K562 (cell line): ENCODE measurements at regions not wholly inside any gene's neighbourhood (a gene's known extent, or its start where the extent isn't known, plus 50 kb on each side); places are given as distances from the start of the nearest gene placed in this dataset.

Experiments used
- ATAC-seq: fragments of 200-7000 bp; cut with Tn5 transposase; 3 replicates; pipeline ENCODE4 v1.9.1; 2020; ENCODE audit warnings: moderate library complexity
- BruUV-seq: library from RNA; stranded (reverse); fragments of 400-500 nt; replicated peaks from 2 replicates; lab custom pipeline; 2021; lab: Mats Ljungman, UMichigan
- CTCF ChIA-PET: fragments of 300-600 bp; formaldehyde crosslinking; extraction: SDS; loops from one replicate; lab custom pipeline; 2021; ENCODE audit warnings: low intra/inter-chr PET ratio; lab: Yijun Ruan, JAX
- POLR2A ChIA-PET: fragments of 300-600, 350-650 bp; sonication (Branson Sonifier 250); formaldehyde crosslinking; extraction: SDS; loops from one replicate; lab custom pipeline; 2021; ENCODE audit warnings: antibody characterized with exemption, inconsistent platforms; lab: Yijun Ruan, JAX
- DNase-seq, 4 experiments: peaks; one replicate each; pipeline versions ENCODE4 v3.0.0 to v3.0.0-alpha.2; 2011 to 2018; ENCODE audit warnings: low spot score in 3 of 4, mixed read lengths in 3 of 4; ENCODE audit errors: extremely low read depth in 1 of 4
- FAIRE-seq: peaks from 2 replicates; lab custom pipeline; 2011; peaks lifted over from hg19 to GRCh38; lab: Jason Lieb, UNC
- H2AFZ ChIP-seq: 2 replicates; pipeline ENCODE4 v1.6.0; 2011; ENCODE audit warnings: low read depth, low read length, control low read depth, inconsistent platforms
- H3K27ac ChIP-seq: fragments of 200-600 bp; 3 replicates; pipeline ENCODE4 v1.8.0; 2011; ENCODE audit warnings: low read depth, mild to moderate bottlenecking, control low read depth, inconsistent platforms, low read length, moderate library complexity, mixed read lengths; ENCODE audit errors: extremely low read depth
- H3K27me3 ChIP-seq, 2 experiments: fragments of 300-600 bp in 1 of 2; 2 replicates in 1 of 2; 3 replicates in 1 of 2; pipeline versions ENCODE4 v1.6.0 to v1.8.0; 2011; ENCODE audit warnings: inconsistent platforms in 2 of 2, low read length in 2 of 2, mild to moderate bottlenecking in 1 of 2, mixed read lengths in 1 of 2, moderate library complexity in 1 of 2; ENCODE audit not compliant: control insufficient read depth in 2 of 2, insufficient read depth in 2 of 2
- H3K36me3 ChIP-seq: fragments of 300-600 bp; 3 replicates; pipeline ENCODE4 v1.8.0; 2011; ENCODE audit warnings: mild to moderate bottlenecking, low read length, inconsistent platforms; ENCODE audit not compliant: control insufficient read depth, insufficient read depth
- H3K4me1 ChIP-seq, 2 experiments: fragments of 200-600 bp in 1 of 2; replicated peaks in 1 of 2; 2 replicates in 1 of 2; 3 replicates in 1 of 2; pipeline versions ENCODE4 v1.5.1 to v1.8.0; 2011; ENCODE audit warnings: inconsistent platforms in 2 of 2, low read length in 2 of 2, mild to moderate bottlenecking in 1 of 2, mixed read lengths in 1 of 2, moderate library complexity in 1 of 2; ENCODE audit not compliant: control insufficient read depth in 2 of 2, insufficient read depth in 2 of 2
- H3K4me2 ChIP-seq: 2 replicates; pipeline ENCODE4 v1.6.1; 2011; ENCODE audit warnings: low read length, control low read depth, inconsistent platforms, mixed read lengths; ENCODE audit not compliant: insufficient read depth
- H3K4me3 ChIP-seq: fragments of 200-600 bp; sonication (generic), shearing (Covaris generic); 2 replicates; pipeline ENCODE4 v1.5.1; 2016; ENCODE audit warnings: control low read depth, inconsistent platforms
- H3K79me2 ChIP-seq: fragments of 200-600 bp; 3 replicates; pipeline ENCODE4 v1.8.0; 2011; ENCODE audit warnings: low read length, inconsistent platforms; ENCODE audit not compliant: control insufficient read depth, insufficient read depth
- H3K9ac ChIP-seq, 2 experiments: 2 replicates each; pipeline versions ENCODE4 v1.6.0 to v1.6.1; 2011; ENCODE audit warnings: low read depth in 2 of 2, low read length in 2 of 2, control low read depth in 1 of 2, inconsistent platforms in 1 of 2, mild to moderate bottlenecking in 1 of 2, mixed read lengths in 1 of 2; ENCODE audit not compliant: insufficient read depth in 1 of 2
- H3K9me1 ChIP-seq: one replicate; pipeline ENCODE4 v1.6.0; 2011; ENCODE audit warnings: inconsistent platforms, mild to moderate bottlenecking, low read length, moderate library complexity; ENCODE audit not compliant: control insufficient read depth, insufficient read depth
- H3K9me3 ChIP-seq: replicated peaks from 2 replicates; pipeline ENCODE4 v1.5.1; 2011; ENCODE audit warnings: low read depth, low read length, inconsistent platforms; ENCODE audit not compliant: control insufficient read depth, insufficient read depth
- H4K20me1 ChIP-seq: replicated peaks from 2 replicates; pipeline ENCODE4 v1.6.1; 2011; ENCODE audit warnings: low read length, inconsistent platforms, mixed read lengths; ENCODE audit not compliant: control insufficient read depth, insufficient read depth
- SRSF3 ChIP-seq: fragments of 200-400 bp; formaldehyde crosslinking; IDR thresholded peaks from 2 replicates; pipeline ENCODE4 v1.6.1; 2016; ENCODE audit warnings: mild to moderate bottlenecking, low read length, moderate library complexity; ENCODE audit not compliant: insufficient read depth
- WGBS: fragments of 100-300 bp; shearing (Covaris generic); methylation state at CpG from one replicate; pipeline ENCODE4 v1.1.6; 2016; ENCODE audit warnings: low coverage, mixed read lengths; ENCODE audit not compliant: insufficient coverage; ENCODE audit errors: missing lambda C conversion rate; 5-methylcytosine and 5-hydroxymethylcytosine counted together
- in situ Hi-C: fragments of 300-500 bp; cut with MboI; formaldehyde crosslinking; loops from 4 replicates; pipeline ENCODE4 v1.15.0; 2018; ENCODE audit warnings: inconsistent platforms, mixed read lengths
- intact Hi-C: fragments of 100-400 bp; cut with micrococcal nuclease; formaldehyde crosslinking; loops from 2 replicates; pipeline ENCODE4 v1.14.2; 2022
- TF ChIP-seq, protein P1 (sequence below): fragments of 450-650 bp; formaldehyde crosslinking; IDR thresholded peaks from 2 replicates; pipeline ENCODE4 v1.4.0; 2020; ENCODE audit warnings: mild to moderate bottlenecking, moderate library complexity
- TF ChIP-seq, protein P2 (sequence below): sonication (generic); formaldehyde crosslinking; IDR thresholded peaks from 2 replicates; pipeline ENCODE4 v1.9.0; 2022; ENCODE audit warnings: mild to moderate bottlenecking, missing genetic modification reagents
- TF ChIP-seq, protein P3 (sequence below): IDR thresholded peaks from 2 replicates; pipeline ENCODE4 v1.6.1; 2011; ENCODE audit not compliant: insufficient read length; ENCODE audit errors: extremely low read depth

DNA sequence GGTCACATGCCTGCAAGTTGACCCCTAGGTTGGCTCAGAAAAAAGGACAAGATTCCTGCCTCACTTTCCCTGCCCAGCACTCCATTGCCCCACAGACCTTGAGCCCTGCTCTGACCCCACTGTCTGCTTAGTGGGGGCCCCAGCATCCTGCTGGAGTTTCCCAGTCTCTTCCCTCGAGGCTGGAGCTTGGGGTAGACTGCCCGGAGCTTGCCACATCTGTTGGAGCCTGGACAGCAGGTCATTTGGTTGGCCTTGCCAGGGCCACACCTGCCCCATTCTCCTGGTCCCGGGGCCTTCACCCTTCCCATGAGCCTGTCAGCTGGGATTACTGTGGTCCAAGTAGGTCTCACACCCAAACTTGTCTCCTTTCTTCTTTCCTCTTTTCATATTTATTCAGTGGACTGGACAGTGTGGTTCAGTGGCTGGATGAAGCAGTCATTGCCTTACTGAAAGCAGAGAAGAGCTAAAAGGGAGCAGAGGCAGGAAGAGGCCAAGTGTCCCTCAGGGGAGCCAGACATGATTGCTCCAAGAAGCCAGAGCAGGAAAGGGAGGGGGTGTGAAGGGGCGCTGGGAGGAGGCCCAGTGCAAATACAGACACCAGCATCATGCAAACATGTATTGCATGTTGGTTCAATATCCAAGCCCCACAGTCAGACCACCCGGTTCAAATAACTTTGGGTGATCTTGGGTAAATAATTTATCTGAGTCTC is 56.2 kb upstream of the CACUL1 start:
- DNase-seq: no peak
- no peak overlapping the region for H2AFZ ChIP-seq
- no peak for FAIRE-seq
- no peak for TF ChIP-seq SRSF3
- TF ChIP-seq, protein P1, sequence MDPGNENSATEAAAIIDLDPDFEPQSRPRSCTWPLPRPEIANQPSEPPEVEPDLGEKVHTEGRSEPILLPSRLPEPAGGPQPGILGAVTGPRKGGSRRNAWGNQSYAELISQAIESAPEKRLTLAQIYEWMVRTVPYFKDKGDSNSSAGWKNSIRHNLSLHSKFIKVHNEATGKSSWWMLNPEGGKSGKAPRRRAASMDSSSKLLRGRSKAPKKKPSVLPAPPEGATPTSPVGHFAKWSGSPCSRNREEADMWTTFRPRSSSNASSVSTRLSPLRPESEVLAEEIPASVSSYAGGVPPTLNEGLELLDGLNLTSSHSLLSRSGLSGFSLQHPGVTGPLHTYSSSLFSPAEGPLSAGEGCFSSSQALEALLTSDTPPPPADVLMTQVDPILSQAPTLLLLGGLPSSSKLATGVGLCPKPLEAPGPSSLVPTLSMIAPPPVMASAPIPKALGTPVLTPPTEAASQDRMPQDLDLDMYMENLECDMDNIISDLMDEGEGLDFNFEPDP (CRISPR knock-in tag): no peak
- TF ChIP-seq, protein P2, sequence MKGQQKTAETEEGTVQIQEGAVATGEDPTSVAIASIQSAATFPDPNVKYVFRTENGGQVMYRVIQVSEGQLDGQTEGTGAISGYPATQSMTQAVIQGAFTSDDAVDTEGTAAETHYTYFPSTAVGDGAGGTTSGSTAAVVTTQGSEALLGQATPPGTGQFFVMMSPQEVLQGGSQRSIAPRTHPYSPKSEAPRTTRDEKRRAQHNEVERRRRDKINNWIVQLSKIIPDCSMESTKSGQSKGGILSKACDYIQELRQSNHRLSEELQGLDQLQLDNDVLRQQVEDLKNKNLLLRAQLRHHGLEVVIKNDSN (CRISPR knock-in tag): no peak
- TF ChIP-seq, protein P3, sequence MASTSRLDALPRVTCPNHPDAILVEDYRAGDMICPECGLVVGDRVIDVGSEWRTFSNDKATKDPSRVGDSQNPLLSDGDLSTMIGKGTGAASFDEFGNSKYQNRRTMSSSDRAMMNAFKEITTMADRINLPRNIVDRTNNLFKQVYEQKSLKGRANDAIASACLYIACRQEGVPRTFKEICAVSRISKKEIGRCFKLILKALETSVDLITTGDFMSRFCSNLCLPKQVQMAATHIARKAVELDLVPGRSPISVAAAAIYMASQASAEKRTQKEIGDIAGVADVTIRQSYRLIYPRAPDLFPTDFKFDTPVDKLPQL: no peak
- TF ChIP-seq, all 486 proteins: peak for 0
- WGBS: 0% methylated on average over 3 of the region's 5 CpGs
- H3K9ac ChIP-seq: no peak overlapping the region
- H4K20me1 ChIP-seq: no peaks in the 10 kb centered on the region
- no peaks in the 10 kb centered on the region; a peak in 2 of 5 replicates for H3K4me1 ChIP-seq
- in situ Hi-C loops (no loop called here), intact Hi-C loops (no loop called here)
- peaks cover 0 to 49% of the 10 kb centered on the region in 2 experiments; a peak in 4 of 5 replicates for H3K27me3 ChIP-seq
- no peaks in the 10 kb centered on the region for H3K9me1 ChIP-seq
- no peak overlapping the region for H3K4me2 ChIP-seq
- H3K4me3 ChIP-seq: no peak overlapping the region
- ChIA-PET CTCF (no interaction called here), POLR2A (no interaction called here)
- no peaks in the 10 kb centered on the region for H3K79me2 ChIP-seq
- H3K36me3 ChIP-seq: no peaks in the 10 kb centered on the region
- no TSS peak for BruUV-seq
- no peak overlapping the region for H3K27ac ChIP-seq
- H3K9me3 ChIP-seq: no peaks in the 10 kb centered on the region
- ATAC-seq: no peak
